A549 (cell line): ENCODE measurements at regions not wholly inside any gene's neighbourhood (a gene's known extent, or its start where the extent isn't known, plus 50 kb on each side); places are given as distances from the start of the nearest gene placed in this dataset.

Experiments
- ATAC-seq, 2 experiments: fragments of 200-7000 bp in 1 of 2; fragments of >200 bp in 1 of 2; cut with Nextera tagmentation in 1 of 2; cut with Tn5 transposase in 1 of 2; 3 replicates each; pipeline versions ENCODE4 v1.8.0 to v1.9.1; 2018 to 2020; ENCODE audit warnings: mild to moderate bottlenecking in 1 of 2, moderate library complexity in 1 of 2
- CTCF ChIA-PET: fragments of 300-600 bp; sonication (Branson Sonifier 250); formaldehyde crosslinking; extraction: SDS; loops from one replicate; lab custom pipeline; 2021; ENCODE audit warnings: antibody characterized with exemption, inconsistent platforms; lab: Yijun Ruan, JAX
- POLR2A ChIA-PET: fragments of 350-600 bp; formaldehyde crosslinking; extraction: SDS; loops from one replicate; lab custom pipeline; 2021; ENCODE audit warnings: antibody characterized with exemption, inconsistent platforms; lab: Yijun Ruan, JAX
- DNase-seq, 2 experiments: peaks; one replicate each; pipeline versions ENCODE4 v3.0.0 to v3.0.0-alpha.2; 2011 to 2016; ENCODE audit warnings: low read depth in 1 of 2, low spot score in 1 of 2
- FAIRE-seq: peaks from 2 replicates; lab custom pipeline; 2011; peaks lifted over from hg19 to GRCh38; lab: Jason Lieb, UNC
- H3K27ac ChIP-seq, 2 experiments: fragments of >200 bp; sonication (Bioruptor Twin); formaldehyde crosslinking; 3 replicates each; pipeline ENCODE4 v1.5.1; 2016 to 2017
- H3K4me1 ChIP-seq: fragments of >200 bp; sonication (Bioruptor Twin); formaldehyde crosslinking; 3 replicates; pipeline ENCODE4 v1.6.1; 2016
- H3K4me2 ChIP-seq: fragments of >200 bp; sonication (Bioruptor Twin); formaldehyde crosslinking; 3 replicates; pipeline ENCODE4 v1.6.1; 2016
- H3K4me3 ChIP-seq: fragments of >200 bp; sonication (Bioruptor Twin); formaldehyde crosslinking; 3 replicates; pipeline ENCODE4 v1.5.1; 2016
- H3K9me3 ChIP-seq: fragments of >200 bp; sonication (Bioruptor Twin); formaldehyde crosslinking; 3 replicates; pipeline ENCODE4 v1.6.1; 2016
- CEBPB ChIP-seq, 2 experiments: fragments of >200 bp in 1 of 2; sonication (Bioruptor Twin) in 1 of 2; formaldehyde crosslinking in 1 of 2; IDR thresholded peaks; 2 replicates each; pipeline ENCODE4 v1.6.1; 2012 to 2016
- EHF ChIP-seq: fragments of 250-450 bp; sonication (Bioruptor Pico); IDR thresholded peaks from 2 replicates; pipeline ENCODE4 v1.5.0; 2020; ENCODE audit warnings: mild to moderate bottlenecking
- EP300 ChIP-seq, 2 experiments: fragments of >200 bp; sonication (Bioruptor Twin); formaldehyde crosslinking; IDR thresholded peaks; 2 replicates in 1 of 2; 3 replicates in 1 of 2; pipeline ENCODE4 v1.6.1; 2016 to 2017
- FOXS1 ChIP-seq: fragments of 250-450 bp; sonication (Bioruptor Pico); IDR thresholded peaks from 2 replicates; pipeline ENCODE4 v1.5.0; 2020; ENCODE audit warnings: mild to moderate bottlenecking, moderate library complexity
- GATA3 ChIP-seq: IDR thresholded peaks from 2 replicates; pipeline ENCODE4 v1.6.1; 2012; ENCODE audit warnings: borderline replicate concordance
- HOXA7 ChIP-seq: fragments of 250-450 bp; sonication (Bioruptor Pico); IDR thresholded peaks from 2 replicates; pipeline ENCODE4 v1.5.0; 2020; ENCODE audit warnings: mild to moderate bottlenecking, moderate library complexity
- JUN ChIP-seq, 2 experiments: fragments of >200 bp; sonication (Bioruptor Twin); formaldehyde crosslinking; IDR thresholded peaks; 2 replicates in 1 of 2; 3 replicates in 1 of 2; pipeline ENCODE4 v1.6.1; 2016 to 2017
- KDM1A ChIP-seq: fragments of 200-600 bp; sonication (generic); IDR thresholded peaks from 2 replicates; pipeline ENCODE4 v1.6.1; 2016; ENCODE audit warnings: low read depth, mild to moderate bottlenecking
- RAD21 ChIP-seq, 2 experiments: fragments of >200 bp in 1 of 2; sonication (Bioruptor Twin) in 1 of 2; formaldehyde crosslinking in 1 of 2; IDR thresholded peaks in 1 of 2; conservative IDR thresholded peaks in 1 of 2; 2 replicates in 1 of 2; 3 replicates in 1 of 2; pipeline ENCODE4 v1.6.1; 2012 to 2018; ENCODE audit warnings: inconsistent platforms in 1 of 2
- RARB ChIP-seq: fragments of 250-450 bp; sonication (Bioruptor Pico); IDR thresholded peaks from 2 replicates; pipeline ENCODE4 v1.8.0; 2021; ENCODE audit warnings: mild to moderate bottlenecking, moderate library complexity
- RFX5 ChIP-seq: fragments of 450-650 bp; IDR thresholded peaks from 2 replicates; pipeline ENCODE4 v1.7.1; 2014; ENCODE audit warnings: antibody characterized with exemption, mild to moderate bottlenecking, moderate library complexity
- ZC3H11A ChIP-seq: fragments of 450-650 bp; IDR thresholded peaks from 2 replicates; pipeline ENCODE4 v1.6.1; 2014; ENCODE audit warnings: antibody characterized with exemption, mild to moderate bottlenecking
- ZNF302 ChIP-seq: fragments of 250-450 bp; sonication (Bioruptor Pico); IDR thresholded peaks from 2 replicates; pipeline ENCODE4 v1.9.0; 2021; ENCODE audit warnings: inconsistent platforms, mild to moderate bottlenecking, moderate library complexity
- WGBS: methylation state at CpG from one replicate; pipeline ENCODE4 v1.1.6; 2017; ENCODE audit errors: missing lambda C conversion rate; 5-methylcytosine and 5-hydroxymethylcytosine counted together
- TF ChIP-seq, protein P1 (sequence below): fragments of >200 bp; sonication (Bioruptor Twin); formaldehyde crosslinking; IDR thresholded peaks from 3 replicates; pipeline ENCODE4 v1.5.1; 2016
- TF ChIP-seq, protein P2 (sequence below): IDR thresholded peaks from 2 replicates; pipeline ENCODE4 v1.6.1; 2012
- TF ChIP-seq, protein P3 (sequence below): fragments of >200 bp; sonication (Bioruptor Twin); formaldehyde crosslinking; IDR thresholded peaks from 3 replicates; pipeline ENCODE4 v1.6.1; 2016

DNA sequence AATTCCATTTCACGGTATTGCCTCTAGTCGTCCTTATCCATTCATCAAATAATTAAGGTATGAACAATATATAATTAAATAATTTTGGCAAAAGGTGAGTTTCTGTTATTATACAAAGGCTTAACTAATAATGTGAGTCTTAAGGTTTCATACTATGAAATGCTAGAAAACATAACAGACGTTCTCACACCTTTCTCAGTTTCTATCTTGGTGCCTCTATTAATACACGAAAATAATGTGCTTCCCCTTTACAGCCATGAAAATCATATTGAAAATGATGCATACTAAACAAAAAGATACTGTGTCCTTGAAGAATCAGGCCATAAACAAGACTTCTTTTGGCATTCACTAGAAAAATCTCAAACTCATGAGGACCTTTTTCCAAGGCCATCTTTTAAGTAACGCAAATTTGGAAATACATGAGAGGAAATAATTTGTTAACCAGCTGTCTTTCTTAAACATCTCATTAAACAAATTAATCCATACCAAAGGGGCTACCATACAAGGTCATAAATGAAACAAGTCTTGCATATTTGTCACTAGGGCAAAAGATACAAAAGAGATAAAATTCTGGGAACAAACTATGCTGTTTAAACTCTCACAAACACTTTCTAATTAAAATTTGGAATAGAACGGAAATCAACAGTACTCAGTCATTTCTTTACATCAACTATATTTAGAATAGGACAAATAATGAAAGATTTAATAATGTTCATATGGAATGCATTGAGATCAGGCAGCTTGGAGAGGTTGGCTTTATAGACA lies 53.9 kb upstream of the CAV2 start:
- TF ChIP-seq RAD21 (conservative IDR thresholded peaks at IDR 0.05 in 1 of 2, IDR thresholded peaks at IDR 0.05 in 1 of 2): no peak
- TF ChIP-seq, protein P1, sequence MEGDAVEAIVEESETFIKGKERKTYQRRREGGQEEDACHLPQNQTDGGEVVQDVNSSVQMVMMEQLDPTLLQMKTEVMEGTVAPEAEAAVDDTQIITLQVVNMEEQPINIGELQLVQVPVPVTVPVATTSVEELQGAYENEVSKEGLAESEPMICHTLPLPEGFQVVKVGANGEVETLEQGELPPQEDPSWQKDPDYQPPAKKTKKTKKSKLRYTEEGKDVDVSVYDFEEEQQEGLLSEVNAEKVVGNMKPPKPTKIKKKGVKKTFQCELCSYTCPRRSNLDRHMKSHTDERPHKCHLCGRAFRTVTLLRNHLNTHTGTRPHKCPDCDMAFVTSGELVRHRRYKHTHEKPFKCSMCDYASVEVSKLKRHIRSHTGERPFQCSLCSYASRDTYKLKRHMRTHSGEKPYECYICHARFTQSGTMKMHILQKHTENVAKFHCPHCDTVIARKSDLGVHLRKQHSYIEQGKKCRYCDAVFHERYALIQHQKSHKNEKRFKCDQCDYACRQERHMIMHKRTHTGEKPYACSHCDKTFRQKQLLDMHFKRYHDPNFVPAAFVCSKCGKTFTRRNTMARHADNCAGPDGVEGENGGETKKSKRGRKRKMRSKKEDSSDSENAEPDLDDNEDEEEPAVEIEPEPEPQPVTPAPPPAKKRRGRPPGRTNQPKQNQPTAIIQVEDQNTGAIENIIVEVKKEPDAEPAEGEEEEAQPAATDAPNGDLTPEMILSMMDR: no peak
- TF ChIP-seq KDM1A: no peak
- Histone ChIP-seq H3K9me3 (no peaks in the 10 kb centered on the region), H3K4me1 (peaks cover 74% of the 10 kb centered on the region), H3K27ac (peak overlapping the region; percentile 47 to 86; a peak in 5 of 6 replicates), H3K4me3 (no peak overlapping the region), H3K4me2 (peak overlapping the region; percentile 42; the same call in 1 of the 3 replicates)
- ChIA-PET CTCF (no interaction called here), POLR2A (no interaction called here)
- DNase-seq (no peak), FAIRE-seq (no peak), ATAC-seq (no peak)
- 76% methylated on average over 6 of the region's 6 CpGs for WGBS

DNA sequence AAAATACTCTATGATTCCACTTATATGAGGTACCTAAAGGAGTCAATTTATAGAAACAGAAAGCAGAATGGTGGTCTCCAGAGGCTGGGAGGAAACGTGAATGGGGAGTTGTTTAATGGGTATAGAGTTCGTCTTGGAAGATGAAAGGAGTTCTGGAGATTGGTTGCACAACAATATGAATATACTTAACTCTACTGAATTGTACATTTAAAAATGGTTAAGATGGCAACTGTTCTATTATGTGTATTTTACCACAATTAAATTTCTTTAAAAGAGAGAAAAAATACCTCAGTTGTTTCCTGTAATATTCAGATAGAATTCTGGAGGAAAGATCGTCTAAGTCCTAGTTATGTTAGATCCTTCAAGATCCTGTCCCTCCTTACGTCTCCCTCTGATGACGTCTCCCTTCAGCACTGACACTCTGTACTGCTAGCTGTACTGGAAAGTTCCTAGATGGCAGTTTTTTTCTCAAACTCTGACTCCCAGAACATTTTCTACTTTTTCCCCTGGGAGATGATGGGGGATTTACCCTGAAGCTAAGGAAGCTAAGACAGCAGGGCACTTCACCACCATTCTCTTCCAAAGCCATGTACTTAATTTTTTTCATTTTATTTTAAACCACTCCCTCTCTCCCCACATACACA lies 53.2 kb upstream of the CAV2 start:
- H3K4me2 ChIP-seq: peak overlapping the region; percentile 42
- FAIRE-seq (no peak), DNase-seq (no peak), ATAC-seq (no peak)
- ChIA-PET POLR2A (no interaction called here), CTCF (interaction anchor here (2.4 kb wide), 1 partner anchor 80 kb away, joined by 17 read pairs; no protein-coding TSS in a partner anchor)
- H3K4me3 ChIP-seq: no peak overlapping the region
- H3K27ac ChIP-seq: peak overlapping the region; percentile 47 to 86
- H3K9me3 ChIP-seq: no peaks in the 10 kb centered on the region
- 75% methylated on average over 5 of the region's 5 CpGs for WGBS
- TF ChIP-seq ZC3H11A: no peak
- TF ChIP-seq EP300 (IDR thresholded peaks at IDR 0.05): no peak
- TF ChIP-seq ZNF302 (CRISPR knock-in tag): no peak
- no peak for TF ChIP-seq GATA3
- no peak for TF ChIP-seq RFX5
- TF ChIP-seq CEBPB (IDR thresholded peaks at IDR 0.05): peak in 1 of 2 experiments; percentile 8; a peak in 1 of 4 replicates
- H3K4me1 ChIP-seq: peaks cover 72% of the 10 kb centered on the region

DNA sequence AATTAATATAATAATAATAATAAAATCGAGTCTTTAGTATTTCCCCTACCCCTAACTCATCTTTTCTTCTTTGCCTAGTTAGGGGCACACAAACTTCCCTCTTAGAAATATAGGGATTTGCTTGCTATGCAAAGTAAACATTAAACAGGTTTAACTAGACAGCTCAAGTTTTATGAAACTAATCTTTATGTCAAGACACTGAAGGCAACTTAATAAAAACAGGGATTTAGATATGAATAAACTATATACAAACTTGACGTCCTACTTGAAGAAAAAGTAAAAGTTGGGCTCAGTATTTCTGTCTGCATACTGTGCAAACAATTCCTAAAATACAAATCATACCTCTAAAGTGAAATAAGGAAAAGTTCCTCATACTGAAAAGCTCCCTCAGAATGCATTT lies 52.1 kb upstream of the CAV2 start:
- CTCF ChIA-PET: interaction anchor here (0.7 to 2.4 kb wide), 4 partner anchors 78 to 192 kb away, joined by 3 to 17 read pairs (median 4); no protein-coding TSS in a partner anchor
- Histone ChIP-seq H3K27ac (peak overlapping the region; percentile 47 to 86; a peak in 5 of 6 replicates), H3K9me3 (no peaks in the 10 kb centered on the region), H3K4me1 (peaks cover 61% of the 10 kb centered on the region), H3K4me2 (peak overlapping the region; percentile 42), H3K4me3 (no peak overlapping the region)
- TF ChIP-seq FOXS1 (no peak), RAD21 (conservative IDR thresholded peaks at IDR 0.05 in 1 of 2, IDR thresholded peaks at IDR 0.05 in 1 of 2) (no peak), CEBPB (IDR thresholded peaks at IDR 0.05) (no peak)
- TF ChIP-seq, protein P2, sequence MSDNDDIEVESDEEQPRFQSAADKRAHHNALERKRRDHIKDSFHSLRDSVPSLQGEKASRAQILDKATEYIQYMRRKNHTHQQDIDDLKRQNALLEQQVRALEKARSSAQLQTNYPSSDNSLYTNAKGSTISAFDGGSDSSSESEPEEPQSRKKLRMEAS: no peak
- DNase-seq (no peak), FAIRE-seq (peak; percentile 43), ATAC-seq (no peak)
- 11% methylated on average over 2 of the region's 2 CpGs for WGBS
- POLR2A ChIA-PET: interaction anchor here (0.6 to 1.0 kb wide), 2 partner anchors 17 to 360 kb away, joined by 3 to 7 read pairs; no protein-coding TSS in a partner anchor

DNA sequence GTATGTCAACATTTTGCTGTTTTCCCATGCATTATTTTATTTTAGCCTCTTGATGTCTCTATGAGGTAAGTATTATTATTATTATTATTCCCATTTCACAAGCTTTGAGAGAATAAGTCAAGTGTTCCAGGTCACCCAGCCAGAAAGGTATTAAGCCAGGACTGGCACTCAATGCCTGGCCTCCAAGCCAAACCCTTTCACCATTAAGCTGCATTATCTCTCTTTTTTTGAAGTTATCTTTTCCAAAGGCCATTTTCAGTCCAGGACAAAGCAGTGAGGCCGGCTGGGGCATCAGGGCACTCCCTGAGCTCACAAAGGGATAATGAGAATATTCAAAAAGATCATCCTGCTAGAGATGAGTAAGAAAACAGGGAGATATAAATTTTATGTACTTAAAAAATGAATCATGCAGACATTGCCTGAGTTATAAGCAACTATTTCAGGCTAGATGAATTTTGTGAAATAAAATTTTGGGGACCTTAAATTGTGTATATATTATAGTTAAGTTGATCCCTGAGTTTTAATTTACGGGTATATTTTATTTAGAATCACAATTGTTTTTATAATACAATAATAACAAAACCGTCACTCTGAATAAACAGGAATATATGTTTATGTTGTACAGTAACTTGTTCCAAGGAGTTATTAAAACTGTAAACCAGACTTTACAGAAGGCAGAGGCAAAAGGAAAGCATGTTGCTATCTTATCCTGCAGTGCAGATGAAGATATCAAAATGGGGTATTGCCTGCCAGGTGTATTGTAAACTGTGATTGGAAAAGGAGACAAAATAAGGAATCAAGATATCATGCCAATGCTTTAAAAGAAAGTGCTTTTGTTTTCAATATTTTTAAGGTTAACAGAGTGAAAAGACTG lies 51.3 kb upstream of the CAV2 start:
- 26% methylated on average over 3 of the region's 3 CpGs for WGBS
- H3K9me3 ChIP-seq: no peaks in the 10 kb centered on the region
- ATAC-seq: peak in 1 of 2 experiments; percentile 21; a peak in 2 of 6 replicates
- TF ChIP-seq JUN (IDR thresholded peaks at IDR 0.05) (no peak), HOXA7 (CRISPR knock-in tag) (no peak), EHF (CRISPR knock-in tag) (no peak), RARB (CRISPR knock-in tag) (no peak)
- TF ChIP-seq, protein P3, sequence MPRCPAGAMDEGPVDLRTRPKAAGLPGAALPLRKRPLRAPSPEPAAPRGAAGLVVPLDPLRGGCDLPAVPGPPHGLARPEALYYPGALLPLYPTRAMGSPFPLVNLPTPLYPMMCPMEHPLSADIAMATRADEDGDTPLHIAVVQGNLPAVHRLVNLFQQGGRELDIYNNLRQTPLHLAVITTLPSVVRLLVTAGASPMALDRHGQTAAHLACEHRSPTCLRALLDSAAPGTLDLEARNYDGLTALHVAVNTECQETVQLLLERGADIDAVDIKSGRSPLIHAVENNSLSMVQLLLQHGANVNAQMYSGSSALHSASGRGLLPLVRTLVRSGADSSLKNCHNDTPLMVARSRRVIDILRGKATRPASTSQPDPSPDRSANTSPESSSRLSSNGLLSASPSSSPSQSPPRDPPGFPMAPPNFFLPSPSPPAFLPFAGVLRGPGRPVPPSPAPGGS: no peak
- TF ChIP-seq, all 56 proteins: peak for 0
- CTCF ChIA-PET: interaction anchor here (0.7 to 2.4 kb wide), 4 partner anchors 78 to 192 kb away, joined by 3 to 17 read pairs (median 4); no protein-coding TSS in a partner anchor
- no peak for DNase-seq
- H3K4me1 ChIP-seq: peaks cover 55% of the 10 kb centered on the region
- peak overlapping the region; percentile 42 for H3K4me2 ChIP-seq
- H3K27ac ChIP-seq: peak overlapping the region; percentile 47 to 86
- POLR2A ChIA-PET: interaction anchor here (0.6 to 1.0 kb wide), 3 partner anchors 16 to 359 kb away, joined by 3 to 7 read pairs (median 3); no protein-coding TSS in a partner anchor
- H3K4me3 ChIP-seq: no peak overlapping the region
- no peak for FAIRE-seq
